NCI-H82 (cell line): ENCODE measurements at regions not wholly inside any gene's neighbourhood (a gene's known extent, or its start where the extent isn't known, plus 50 kb on each side); places are given as distances from the start of the nearest gene placed in this dataset.

Experiments used
- DNase-seq: peaks from one replicate; lab custom pipeline; 2025; lab: John Stamatoyannopoulos, UW

DNA sequence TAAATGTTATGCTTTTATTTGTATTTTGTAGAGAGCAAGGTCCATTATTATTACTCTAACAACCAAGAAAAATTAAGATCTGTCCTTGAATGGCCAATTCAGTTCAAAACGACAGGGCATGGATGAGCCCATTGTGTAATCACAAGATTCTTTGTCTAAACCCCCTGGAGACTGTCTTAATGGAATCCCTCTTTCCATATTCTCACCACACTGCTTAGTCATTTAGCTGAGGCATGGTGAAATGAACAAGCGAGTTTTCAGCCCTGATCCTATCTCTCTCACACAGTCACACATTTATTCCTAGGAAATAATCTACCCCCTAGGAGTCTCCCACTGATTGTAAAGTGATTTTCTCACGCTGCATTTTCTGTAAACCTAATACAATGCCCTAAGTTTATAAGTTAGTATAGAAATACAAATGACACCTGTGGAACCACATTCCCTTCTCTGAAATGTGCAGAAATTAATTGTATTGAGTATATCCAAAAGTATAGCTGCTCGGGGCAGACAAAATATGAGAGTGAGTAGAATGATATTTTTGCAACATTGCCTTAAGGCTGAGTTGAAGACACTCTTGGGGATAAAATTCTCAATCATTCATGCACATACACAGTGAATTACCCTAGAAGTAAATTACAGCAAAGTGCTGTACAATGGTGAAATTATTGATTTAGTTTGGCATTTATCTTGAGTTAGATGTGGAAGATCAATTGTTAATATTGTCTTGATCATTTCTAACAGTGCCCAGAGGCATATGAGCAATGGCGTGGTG is 119.7 kb upstream of the PCDH7 start:
- DNase-seq, result peak; percentile 22

DNA sequence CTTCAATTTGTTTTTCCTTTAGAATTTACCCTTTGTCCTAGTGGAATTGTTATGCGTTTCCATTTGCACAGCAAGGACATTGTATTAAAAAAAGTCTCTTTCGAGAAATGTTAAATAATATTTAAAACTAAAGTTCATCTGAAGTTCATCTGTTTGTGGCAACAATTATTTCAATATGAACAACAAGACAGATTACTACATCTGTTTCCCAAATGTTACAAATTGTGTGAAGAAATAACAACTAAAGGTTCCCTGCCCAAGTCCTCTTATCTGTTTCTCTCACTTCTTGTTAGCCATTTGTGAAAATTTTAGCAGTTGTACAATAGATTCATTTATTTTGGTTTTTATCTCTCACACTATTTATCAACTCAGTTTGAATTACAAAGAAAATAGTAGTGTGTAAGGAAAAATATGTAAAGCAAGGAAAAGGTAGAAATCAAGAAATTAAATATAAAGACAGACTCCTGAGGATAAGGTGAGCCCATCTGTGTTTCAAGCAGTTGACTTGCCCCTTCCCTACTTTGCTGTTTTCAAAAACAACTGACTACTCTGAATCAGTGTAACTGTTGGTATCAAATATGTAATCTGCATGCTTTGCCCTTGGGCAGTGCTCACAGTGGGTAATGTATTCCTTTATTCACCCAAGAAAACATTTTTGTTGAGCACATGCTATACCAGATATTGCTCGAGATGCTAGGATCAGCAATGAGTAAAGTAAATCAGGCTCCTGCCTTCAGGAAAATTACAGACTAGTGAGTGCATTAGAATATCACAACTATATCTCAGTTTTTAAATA is 118.9 kb upstream of the PCDH7 start:
- no peak for DNase-seq

DNA sequence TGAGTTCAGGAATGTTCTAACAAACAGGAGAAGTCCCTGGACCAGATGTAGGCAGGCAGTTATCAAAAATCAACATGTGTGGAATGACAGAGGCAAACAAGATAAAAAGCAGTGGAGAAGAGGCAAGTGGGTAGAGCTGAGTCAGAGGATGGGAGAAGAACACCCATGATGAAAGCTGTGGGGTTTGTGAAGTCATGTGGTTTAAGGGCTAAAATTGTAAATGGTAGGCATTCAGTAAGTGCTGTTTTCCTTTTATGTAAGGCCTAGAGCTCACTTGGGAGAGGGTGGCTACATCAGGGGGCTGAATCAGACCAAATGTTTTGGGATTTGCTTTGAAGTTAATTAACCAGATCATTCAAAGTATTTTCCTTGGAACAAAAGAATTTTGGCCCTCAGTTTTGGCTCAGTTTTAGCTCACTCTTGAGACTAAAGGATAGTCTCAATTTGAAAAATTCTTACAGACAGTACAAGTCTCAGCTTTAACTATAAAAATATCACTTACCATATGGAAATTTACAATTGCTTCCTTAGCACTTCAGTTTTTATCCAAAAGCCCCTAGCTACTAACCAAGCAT is 114.5 kb upstream of the PCDH7 start:
- DNase-seq, result no peak

DNA sequence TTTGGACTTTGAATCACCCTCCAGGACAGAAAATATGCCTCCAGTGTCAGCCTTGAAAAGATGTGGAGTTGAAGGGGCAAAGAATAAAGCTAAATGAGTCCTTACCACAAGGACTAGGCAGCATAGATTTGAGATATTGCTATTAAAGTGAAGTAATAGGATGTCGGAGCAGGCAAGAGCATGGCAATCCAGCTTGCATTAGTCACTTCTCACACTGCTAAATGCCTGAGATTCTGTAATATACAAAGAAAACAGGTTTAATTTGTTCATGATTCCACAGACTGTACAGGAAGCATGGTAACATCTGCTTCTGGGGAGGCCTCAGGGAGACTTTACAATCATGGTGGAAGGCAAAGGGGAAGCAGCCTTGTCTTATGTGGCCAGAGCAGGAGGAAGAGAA is 109.8 kb upstream of the PCDH7 start:
- no peak for DNase-seq

DNA sequence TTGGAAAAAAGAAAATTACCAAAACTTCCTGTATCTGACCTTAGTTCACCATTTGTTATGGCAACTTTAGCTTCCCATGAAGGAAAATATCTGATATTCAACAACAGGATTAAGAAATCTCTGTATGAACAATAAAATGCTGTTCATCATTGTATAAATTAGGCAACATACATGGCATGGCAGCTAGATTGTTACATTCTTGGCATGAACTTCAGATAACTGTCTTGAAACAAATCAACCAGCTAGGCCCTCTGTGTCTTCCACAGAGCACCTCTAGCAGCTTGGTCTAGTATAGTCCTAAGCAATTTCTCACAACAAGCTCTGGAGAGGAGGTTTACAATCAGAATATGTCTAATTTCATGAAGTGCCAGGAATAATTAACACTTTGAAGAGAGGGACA is 105.4 kb upstream of the PCDH7 start:
- DNase-seq, result no peak

DNA sequence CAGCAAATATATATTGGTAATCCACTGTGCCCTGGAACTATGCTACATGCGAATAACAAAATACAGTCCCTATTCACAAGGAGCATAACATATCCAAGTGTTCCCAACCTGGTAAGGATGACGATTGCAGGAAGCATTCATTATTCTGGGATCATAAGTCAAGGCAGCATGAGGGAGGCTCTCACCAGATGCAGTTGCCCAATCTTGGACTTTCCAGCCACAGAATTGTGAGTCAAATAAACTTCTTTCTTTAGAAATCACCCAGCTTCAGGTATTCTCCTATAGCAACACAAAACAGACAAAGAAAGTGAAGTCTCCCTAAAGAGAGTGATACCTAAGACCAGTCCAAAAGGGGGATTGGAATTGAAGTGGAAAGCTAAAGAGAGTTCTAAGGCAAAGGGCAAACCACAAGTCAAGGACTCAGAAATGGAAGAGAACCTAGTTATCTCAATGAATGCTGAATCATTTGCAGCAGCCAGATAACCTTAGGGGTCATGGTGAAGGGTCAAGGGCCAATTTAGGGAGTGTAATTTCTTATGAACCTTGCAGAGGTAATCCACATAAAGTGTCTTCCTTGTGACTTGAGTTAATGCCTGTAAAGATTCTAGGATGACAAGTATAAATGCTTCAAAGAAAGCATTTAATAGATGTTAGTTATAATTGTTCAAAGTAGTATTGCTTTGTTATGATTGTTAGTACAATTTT is 103.1 kb upstream of the PCDH7 start:
- no peak for DNase-seq

DNA sequence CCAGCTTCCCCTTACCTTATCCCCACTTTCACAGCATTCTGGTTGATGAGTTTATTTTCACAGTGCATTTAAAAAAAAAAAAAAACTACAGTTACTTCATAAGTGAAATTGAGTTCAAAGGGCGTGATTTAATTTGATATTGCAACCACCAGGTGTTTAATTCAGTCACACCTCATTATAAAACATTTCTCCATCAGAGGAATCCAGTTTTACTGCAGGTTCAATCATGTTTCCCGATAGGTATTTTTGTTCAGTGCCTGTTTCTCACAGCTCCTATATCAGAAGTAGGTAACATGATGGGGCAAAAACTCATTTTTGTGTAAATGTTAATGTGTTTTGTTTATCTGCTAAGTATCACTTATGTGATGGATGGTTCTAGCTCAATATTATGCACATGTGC is 102.3 kb upstream of the PCDH7 start:
- DNase-seq, result no peak

DNA sequence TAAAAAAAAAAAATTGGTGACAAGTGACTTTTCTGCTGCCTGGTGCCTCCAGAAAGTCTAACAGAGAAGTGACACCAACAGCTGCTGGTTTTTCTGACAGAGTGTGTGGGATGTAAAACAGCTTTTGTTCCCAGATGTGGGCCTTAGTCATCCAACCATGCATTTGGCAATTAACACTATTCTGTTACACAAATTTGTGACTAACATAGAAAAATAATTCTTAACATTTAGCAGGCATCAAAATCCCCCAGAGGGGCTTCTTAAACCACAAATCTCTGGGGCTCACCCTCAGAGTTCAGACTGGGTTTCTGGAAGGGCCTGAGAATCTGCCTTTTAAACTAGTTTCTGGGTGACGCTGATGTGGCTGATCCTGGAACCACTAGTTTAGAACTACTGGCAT is 100.5 kb upstream of the PCDH7 start:
- DNase-seq, result no peak

DNA sequence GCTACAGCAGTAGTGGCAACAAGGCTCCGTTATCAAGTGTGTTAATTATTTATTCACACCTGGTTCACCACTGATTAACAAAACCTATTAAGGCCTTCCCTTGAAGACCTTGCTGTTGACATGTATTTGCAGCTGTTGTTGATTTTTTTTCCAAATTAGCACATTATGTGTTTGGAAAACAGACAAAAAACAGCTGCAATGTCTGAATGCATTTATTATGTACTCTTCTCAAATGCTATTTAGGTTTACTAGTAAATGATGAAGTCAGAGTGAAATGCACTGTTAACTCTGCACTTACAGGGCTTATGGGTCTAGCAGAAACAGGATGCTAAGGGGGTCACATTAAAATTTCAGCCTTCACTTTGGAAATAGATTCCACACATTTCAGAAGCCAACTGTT is 99.5 kb upstream of the PCDH7 start:
- no peak for DNase-seq

DNA sequence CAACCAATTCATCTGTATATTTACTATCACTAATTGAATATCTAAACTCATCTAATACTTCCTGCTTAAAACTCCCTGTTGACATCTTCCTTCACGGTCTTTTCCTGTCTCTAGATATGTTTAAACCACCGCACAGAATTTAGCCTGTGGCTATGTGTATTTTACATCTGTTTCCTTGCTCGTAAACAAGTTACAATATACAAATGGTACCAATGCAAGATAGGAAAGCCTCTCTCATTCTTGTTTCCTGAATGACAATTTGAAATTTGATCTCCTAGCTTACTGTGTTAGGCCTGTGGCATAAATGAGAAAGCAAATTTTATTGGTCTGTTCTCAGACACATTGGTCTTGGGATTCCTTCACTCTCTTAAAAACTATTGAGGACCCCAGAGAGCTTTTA is 89.7 kb upstream of the PCDH7 start:
- no peak for DNase-seq

DNA sequence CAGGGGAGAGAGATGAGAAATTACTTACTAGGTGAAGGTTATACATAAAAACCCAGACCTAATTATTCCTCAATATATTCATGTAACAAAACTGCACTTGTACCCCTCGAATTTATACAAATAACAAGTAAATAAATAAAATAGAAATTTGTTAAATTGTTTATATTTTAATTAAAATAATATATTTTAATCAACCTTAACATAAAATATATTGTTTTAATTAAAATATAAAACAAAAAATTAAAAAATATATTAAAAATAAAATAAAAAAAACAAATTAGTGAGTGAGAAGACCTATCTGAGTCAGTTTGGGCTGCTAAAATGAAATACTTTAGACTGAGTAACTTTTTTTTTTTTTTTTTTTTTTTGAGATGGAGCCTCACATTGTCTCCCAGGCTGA is 87.4 kb upstream of the PCDH7 start:
- DNase-seq, result no peak

DNA sequence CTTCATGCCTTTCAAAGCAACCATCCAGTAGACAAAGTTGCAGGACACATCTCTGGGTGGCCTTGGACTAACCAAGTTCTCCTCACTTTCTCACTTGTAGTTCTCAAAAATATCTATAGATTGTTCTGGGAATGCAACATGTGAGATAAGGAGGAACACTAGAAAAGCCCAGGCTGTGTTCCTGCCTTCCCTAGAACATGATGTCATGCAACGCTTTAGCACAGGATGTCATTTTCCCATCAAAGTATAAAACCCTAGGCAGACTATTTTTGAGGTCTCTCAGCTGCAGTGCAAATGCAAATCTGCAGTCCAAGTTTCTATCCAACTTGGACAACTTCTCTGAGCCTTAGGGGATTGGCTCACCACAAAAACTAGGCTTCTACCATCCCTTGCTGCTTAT is 78.8 kb upstream of the PCDH7 start:
- no peak for DNase-seq

DNA sequence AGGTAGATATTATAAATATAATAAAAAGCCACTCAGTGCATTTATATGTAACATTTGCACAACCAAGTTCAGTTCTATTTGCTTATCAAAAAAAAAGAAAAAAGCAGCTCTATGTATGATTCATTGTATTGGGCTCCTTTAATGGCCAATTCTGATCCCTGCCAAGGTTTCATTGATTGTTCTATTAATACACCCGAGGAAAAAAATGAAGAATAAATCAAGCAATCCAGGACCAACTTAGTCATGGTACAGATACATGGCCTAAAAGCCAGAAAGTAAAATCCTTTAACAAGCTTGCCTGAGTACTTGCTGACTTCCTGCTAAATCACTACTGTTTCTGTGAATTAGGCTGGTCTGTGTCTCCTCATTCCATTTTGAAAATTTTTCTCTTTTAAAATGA is 77.6 kb upstream of the PCDH7 start:
- DNase-seq, result no peak

DNA sequence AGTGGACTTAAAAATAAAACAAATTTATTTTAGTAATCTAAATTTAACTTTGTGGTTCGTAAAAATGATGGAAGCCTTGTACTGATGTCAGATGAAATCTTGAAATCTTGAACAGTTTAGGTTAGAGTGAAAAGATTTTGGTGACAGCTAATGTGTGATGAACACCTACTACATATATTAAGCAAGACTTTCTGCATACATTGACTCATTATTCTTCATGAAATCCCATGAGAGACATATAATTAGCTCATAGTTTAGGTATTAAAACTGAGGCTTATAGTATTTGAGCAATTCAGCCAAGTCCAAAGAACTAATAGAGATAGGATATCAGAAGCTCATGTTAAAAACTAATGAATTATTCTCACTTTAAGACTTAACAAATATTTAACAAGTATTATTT is 66.9 kb upstream of the PCDH7 start:
- DNase-seq, result no peak

DNA sequence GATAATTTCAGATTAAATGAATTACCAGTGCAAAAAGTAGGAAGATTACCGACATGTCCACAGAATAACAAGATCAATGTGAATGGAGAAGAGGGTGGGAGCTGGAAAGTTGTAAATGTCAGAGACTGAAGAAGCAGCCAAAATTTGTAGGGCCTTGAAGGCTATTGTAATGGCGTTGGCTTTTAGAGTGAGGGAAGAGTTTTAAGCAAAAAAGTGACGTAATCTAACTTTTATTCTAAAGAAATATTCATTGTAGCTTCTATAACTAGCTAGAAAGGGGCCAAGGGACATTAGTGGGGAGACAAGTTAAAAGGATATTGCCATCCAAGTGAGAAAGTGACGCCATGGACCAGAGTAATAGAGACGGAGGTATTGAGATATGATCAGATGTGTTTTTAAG is 63.3 kb upstream of the PCDH7 start:
- no peak for DNase-seq

DNA sequence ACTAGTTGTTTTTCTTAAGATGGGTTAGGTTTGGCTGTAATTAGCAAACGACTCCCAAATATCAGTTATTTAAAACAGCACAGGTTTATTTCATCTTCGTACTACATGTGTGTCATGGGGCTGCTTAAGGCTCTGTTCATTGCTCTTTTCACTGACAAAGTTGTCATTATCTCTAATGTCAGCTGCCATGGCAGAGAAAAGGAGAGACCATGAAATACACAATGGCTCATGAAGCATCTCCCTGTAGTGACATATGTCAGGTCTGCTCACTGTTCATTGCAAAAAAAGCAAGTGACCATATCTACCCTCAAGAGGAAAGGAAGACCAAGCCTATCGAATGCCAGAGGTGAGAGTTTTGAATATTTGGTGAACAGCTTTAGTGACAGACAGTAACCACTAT is 52.2 kb upstream of the PCDH7 start:
- no peak for DNase-seq

DNA sequence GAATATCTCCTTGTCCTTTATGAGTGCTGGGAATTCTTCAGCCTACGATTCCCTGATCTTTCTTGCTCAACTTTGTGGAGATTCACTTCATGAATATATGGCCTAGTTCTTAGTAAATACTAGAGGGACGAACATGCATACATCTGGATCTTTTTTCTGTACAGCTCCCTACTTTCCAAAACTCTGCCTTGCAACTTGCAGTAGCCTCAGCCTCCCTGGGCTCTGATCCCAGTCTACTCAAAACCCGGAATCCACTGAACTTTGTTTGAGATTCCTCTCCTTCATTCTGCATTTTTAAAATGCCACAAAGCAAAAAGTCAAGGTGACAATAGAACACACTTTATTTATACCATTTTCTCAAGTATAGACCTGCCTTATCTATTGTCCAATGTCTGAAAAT is 50.0 kb upstream of the PCDH7 start:
- DNase-seq, result no peak
